GM18498 (cell line): ENCODE measurements at regions not wholly inside any gene's neighbourhood (a gene's known extent, or its start where the extent isn't known, plus 50 kb on each side); places are given as distances from the start of the nearest gene placed in this dataset.

Experiments used
- ATAC-seq: cut with Tn5 transposase; IDR thresholded peaks from one replicate; pipeline ENCODE4 v1.9.1; 2021; ENCODE audit warnings: mild to moderate bottlenecking, moderate library complexity; ENCODE audit not compliant: unreplicated experiment

DNA sequence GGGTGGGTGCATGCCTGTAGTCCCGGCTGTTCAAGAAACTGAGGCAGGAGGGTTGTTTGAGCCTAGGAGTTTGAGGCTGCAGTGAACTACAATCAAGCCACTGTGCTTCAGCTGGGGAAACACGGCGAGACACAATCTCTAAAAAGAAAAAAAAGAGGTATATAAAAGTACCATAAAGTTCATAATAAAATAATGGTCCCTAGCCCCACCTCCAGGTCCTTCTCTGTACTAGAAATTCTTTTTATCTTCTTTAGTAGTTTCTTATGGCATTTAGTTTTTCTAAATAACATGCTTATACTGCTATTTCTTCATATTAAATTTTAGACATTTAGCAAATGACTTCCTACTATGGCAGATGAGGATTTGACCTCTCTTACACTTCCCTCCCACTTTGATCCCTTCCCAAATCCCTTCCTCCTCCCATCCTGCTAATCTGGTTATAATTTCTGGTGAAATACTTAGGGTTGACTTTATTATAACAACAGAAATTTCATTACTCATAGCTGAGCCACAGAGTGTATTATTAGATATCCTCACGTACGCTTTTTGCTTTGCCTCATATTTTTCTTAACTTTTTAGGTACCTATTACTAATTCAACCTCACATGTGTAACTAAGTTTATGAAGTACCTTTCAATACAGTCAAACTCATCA lies 94.7 kb downstream of the SLC41A2 start:
- ATAC-seq = no peak

DNA sequence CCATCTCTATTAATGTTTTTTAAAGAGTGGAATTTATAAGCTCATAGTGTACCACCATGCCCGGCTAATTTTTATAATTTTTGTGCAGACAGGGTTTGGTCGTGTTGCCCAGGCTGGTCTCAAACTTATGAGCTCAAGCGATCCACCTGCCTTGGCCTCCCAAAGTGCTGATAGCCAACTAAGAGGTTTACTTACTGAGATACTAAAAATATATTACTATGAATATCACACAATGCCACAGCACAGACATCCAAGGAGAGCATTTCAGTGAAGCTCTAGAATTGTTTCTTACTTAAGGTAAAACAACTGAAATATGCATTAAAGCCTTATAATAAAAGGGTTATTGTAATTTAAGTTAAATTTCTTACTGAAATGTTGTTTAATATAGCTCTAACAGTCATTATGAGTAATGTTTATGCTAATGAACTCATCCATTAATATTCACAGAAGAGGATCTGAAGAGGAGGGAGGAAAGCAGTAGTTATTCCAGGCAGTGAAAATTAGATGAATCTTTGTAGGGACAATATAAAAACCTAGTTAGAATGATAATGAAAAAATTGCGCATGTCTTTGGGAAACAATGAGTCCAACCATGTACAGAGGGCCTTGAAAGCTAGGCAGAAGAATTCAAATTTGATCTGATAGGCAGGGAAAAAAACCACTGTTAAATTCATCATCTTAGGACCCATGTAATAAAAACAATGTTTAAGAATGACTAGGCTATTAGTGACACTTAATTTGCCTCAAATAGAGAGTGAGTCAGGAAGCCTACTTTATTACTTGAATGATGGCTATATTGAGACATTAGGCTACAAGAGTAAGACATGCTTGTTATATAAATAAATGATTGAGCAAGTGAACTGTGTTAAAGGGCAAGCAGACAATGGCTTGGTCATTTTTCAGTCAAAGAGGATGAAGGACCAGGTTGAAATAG lies 99.2 kb downstream of the SLC41A2 start:
- ATAC-seq = no peak

DNA sequence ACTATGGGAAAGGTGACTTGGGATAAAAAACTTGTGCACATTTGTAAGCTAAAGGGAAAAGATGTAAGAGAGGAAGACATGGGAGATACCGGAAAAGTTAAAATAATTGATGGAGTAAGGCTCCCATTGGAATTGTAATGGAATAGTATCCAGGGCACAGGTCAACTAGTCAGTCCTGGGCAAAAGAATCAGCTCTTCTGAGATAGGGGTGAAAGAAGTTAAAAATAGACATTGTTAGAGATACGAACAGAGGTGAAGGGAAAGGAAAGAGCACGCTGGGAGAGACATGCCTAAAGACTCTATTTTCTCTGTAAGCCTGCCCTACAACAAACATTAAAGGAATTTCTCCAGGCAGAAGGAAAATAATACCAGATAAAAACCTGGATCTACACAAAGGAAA lies 101.6 kb downstream of the SLC41A2 start:
- no peak for ATAC-seq

DNA sequence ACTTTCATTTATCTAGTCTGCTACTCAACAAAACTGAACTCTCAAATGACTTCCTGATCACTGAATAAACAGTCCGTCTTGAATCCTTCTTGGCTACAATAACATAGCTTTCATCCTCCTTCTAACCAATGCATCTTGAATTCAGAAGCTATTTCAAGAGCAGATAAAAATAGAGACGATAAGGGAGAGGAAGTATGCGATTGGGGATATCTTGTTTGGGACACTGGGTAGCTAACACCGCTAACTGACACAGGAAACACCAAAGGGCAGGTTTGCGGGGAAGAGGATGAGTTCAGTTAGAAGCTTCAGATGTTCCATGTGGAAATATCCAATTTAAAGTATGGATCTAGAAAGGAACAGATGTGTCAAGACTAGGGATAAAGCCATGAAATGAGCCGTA lies 102.5 kb downstream of the SLC41A2 start:
- no peak for ATAC-seq

DNA sequence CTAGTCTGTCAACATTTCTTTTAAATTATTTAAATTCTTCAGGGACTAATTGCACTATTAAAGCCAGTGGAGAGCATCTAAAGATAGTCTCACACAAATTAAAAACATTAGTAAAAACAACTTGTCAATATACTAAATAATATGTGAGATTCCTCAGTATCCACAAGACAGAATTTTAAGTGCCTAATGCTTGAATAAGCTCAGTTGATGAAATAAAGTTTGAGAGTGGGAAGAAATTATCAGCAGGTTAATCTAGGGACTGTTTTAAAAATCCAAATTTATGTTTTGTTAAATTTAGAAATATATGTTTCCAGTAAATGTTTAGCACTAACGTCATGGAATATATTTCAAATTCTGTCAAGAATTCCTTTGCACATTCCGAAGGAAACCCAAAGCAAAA lies 105.2 kb downstream of the SLC41A2 start:
- no peak for ATAC-seq

DNA sequence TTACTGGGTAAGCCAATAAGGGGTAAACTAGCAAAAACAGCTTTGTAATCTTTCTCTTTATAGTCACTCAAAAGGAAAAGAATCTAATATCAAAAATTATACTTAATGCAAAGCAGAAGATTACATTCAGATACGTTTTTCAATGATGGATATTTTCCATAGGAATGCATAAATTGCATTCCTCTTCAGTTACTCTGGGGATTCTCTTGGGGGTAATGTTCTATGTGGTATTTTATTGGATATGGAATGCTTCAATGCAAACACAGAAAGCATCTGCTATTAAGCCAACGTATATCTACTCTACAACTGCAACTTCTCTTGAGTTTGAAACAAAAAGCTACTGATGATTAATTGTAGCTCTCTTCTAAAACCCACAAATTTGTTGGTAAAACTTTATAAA lies 106.0 kb downstream of the SLC41A2 start:
- ATAC-seq = no peak

DNA sequence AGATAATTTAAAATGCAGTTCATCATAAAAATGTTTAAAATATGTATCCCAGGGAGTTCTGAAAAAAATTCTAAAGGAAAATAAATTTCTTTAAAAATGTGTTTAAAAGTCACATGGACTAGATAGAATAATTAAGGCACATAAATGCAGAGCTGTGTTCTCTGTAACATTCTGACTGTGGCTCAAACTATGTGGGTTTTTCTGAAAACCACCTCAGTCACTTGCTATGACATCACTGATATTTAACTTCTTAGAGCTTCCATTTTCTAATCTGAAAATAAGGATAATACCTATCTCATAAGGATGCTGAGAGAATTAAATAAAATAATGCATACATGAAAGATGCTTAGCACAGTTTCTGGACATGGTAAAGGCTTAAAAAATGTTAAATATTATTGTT lies 107.3 kb downstream of the SLC41A2 start:
- ATAC-seq = no peak

DNA sequence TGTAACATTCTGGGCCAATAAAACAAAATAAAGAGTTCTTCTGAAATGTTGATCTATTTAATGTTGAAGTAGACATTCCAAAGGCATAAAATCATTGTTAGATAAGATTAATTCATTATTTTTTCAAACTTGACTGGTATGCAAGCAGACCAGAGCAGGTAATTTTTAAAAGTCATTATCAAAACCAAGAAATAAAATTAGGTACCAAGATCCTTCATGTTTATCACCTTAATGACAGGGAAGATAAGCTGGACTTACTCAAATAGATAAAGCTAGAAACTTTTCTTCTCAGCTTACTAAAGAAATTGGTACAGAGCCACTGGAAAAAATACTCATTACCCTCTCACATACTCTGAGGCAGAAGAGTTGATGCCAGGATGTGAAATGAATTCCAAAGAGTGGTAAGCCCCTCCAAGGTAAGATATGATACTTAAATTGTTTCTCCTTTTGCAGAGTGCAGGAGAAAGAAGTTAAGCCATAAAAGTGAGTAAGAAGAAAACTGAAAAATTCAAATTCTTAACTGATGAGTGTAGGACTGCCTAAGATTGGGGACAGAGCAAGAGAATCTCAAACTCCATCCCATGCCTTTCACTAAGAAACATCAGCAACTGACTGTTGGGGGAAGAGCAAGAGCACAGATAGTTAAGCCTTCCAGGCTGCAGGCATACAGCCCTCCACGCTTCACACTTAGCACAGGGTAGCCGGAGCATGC lies 111.9 kb downstream of the SLC41A2 start:
- no peak for ATAC-seq

DNA sequence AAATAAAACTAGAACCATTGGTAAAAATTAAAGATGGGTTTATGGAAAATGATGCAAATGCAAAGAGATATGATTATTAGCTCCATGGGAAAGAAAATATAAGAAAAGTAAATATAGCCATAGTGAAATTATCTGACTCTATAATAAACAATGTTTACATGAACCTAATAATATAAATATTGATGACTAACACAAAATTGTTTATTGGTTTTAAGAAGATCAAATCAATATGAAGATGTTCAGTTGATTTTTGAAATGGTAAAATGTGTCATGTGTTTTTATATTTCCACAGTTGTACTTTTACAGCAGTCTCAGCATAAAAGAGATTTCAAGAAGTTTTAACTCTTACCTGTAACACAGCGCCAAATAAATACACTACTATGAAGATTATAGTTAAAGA lies 114.0 kb downstream of the SLC41A2 start:
- ATAC-seq = no peak

DNA sequence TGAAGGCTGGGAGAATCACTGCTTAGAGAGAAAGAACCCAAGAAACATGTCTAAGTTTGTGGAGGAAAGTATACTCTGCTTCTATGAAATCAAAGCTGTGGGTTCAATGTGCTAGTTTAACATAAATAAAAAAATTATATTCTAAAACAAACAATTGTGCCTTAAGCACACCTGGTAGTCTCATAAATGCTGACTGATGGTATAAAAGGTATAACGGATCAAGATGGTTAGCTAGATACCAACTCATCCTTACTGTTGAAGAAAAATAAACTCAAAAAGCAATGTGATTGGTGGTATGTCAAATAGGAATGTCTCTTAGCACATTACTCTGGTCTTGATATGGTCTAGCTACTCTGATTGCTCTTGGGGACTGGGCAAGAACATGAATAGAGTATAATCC lies 117.8 kb downstream of the SLC41A2 start:
- ATAC-seq = no peak

DNA sequence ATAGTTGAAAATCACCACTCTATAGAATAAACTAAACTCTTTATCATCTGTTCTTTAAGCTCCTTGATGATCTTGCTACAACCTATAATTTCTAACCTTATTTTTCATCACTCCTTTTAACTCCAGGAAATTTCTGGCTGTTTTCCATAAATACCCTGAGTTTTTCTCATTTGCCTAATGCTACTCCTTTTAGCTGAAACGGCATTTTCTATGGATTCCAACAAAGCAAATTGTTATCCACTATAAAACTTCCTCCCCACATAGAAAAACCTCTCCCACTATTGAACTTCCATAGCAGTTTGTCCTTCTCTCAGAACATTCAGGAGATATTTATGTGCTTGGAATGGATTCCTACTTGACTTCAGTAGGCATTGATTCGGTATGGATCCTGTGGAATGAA lies 122.8 kb downstream of the SLC41A2 start:
- ATAC-seq = no peak

DNA sequence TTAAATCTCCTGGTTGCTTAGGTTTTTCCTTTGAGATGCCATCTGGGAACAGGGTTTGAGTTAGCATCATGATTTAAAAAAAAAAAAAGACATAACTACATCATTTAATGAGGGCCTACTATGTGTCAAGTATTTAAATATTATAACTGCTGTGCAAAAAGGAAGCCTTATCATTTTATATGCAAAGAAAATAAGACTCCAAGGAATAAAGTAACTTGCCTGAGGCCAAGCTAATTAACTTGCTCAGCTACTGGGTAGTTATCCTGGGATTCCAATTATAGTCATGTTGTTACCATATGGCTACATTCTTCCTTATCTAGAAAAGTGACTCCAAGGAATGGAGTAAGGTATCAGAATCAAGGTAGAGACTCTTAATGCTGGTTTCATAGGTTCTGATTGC lies 123.5 kb downstream of the SLC41A2 start:
- ATAC-seq = no peak

DNA sequence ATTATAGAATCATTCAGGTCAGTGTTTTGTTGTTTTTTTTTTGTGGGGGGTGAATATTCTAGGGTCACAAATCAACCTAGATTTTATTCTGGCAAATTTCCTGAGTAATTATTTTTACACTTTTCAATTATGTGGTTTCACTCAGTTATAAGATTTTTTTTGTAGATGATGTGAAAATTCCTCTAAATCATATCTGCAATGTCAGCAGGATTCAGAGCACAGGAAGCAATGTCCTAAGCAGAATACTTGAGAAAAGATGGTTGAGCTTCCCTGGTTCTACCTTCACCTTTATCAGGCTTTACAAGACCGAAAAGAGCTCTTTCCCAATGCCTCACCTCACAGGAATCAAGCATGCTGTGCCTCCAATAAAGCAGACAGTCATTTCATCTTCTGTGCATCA lies 124.3 kb downstream of the SLC41A2 start:
- no peak for ATAC-seq

DNA sequence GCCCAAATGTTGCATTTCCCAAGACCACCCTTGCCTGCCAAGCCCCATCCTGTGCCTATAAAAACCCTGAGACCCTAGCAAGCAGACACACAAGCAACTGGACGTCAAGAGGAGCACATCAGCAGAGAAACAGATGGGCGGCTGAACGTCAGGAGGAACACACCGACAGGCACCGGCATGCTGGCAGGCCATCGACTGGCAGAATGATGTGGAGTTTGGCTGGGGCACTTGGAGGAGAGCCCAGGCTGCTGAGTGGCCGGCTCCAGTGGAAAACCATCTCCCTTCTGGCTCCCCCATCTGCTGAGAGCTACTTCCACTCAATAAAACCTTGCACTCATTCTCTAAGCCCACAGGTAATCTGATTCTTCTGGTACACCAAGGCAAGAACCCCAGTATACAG lies 130.1 kb downstream of the SLC41A2 start:
- ATAC-seq = no peak

DNA sequence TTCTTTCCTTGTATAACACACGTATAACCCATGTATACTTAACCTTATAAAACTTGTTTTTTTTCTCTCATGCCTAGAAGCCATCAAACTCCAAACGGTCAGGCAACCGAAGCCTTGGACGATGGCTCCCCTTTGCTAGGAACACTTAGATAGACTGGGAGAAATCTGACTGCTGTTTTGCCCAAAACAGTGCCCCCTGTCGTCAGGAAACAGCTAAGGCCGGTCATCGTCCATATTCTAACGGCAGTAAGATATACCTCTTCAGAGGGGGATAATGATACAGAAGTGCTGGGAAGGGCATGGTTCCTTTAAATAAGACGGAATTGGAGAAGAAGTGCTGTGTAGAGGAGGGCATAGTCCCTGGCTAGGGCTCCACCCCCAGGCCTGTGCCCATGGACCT lies 130.5 kb downstream of the SLC41A2 start:
- no peak for ATAC-seq

DNA sequence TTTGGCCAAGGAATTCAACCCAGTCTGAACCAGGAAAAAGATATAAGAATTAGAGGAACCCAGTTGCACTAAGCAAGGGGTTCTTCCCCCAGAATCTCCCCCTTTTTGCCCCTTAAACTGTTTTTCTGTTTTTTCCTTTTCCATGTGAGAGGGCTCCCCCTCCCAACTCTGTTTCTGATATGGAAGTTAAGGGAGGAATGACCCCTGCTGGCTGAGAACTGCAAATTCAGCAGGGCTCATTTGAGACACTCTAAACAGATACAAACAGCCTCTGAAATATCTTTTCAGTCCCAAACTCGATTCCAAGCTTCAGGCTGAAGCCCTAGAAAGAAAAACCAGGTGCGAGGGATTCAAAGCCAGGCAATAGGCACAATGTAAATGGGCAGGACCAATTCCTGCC lies 132.7 kb downstream of the SLC41A2 start:
- ATAC-seq = no peak

DNA sequence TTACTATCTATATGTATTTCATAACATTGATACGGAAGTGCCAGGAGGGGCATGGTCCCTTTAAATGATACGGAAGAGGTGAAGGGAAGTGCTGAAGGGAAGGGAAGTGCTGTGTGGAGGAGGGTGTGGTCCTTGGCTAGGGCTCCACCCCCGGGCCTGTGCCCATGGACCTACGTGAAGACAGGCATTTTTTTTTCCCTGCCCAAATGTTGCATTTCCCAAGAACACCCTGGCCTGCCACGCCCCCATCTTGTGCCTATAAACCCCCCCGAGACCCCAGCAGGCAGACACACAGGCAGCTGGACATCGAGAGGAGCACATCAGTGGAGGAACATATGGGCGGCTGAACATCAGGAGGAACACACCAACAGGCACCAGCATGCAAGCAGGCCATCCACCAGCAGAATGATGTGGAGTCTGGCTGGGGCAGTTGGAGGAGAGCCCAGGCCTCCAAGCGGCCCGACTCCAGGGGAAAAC lies 134.1 kb downstream of the SLC41A2 start:
- ATAC-seq = no peak

DNA sequence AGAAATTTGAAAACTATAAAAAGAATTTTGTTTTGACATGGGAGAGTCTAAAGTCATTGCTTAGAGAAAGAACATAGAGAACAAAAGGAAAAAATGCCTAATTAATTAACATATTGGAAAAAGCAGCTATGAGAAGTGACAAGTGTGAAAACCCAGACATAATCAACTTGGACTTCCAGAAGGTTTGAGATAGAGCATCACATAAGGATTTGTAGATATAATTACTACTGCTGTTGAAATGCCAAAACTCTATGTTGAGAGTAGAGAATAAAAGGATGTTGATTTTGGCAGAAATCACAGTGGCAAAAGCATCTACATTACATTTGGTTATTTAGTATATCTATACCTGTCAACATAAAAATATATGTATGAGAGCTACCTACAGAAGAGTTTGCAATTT lies 135.1 kb downstream of the SLC41A2 start:
- ATAC-seq = no peak

DNA sequence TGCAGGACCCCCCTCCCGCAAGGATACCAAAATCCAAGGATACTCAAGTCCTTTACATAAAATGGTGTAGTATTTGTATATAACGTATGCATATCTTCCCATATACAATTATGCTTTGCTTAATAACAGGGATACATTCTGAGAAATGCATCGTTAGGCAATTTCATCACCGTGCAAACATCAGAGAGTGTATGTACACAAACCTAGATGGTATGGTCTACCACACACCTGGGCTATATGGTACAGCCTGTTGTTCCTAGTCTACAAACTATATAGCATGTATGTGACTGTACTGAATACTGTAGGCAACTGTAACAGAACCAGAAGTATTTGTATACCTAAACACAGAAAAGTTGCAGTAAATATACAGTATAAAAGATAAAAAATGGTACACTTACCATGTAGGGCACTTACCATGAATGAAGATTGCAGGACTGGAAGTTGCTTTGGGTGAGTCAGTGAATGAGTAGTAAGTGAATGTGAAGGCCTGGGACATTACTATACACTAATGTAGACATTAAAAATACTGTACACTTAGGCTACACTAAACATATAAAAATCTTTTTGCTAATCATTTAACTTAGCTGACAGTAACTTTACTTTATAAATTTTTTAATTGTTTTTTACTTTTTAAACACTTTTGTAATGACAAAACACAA lies 141.1 kb downstream of the SLC41A2 start:
- ATAC-seq = no peak

DNA sequence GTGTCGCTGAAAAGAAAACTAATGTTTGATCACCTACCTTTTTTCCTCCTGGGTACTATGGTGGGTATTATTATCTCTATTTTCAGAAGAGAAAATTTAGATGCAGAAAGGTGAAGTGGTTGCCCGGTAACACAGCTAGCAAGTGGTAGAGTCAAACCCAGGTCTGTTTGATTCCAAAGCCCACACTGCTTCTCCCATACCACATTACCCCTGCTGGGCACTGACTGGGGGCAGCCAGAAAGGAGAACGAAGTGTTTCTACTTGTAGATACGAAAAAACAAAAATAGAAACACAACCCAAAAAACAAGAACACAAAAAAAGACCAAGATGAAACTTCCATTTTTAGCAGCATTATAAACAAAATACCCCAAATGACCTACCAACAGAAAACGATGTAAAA lies 142.2 kb downstream of the SLC41A2 start:
- no peak for ATAC-seq

DNA sequence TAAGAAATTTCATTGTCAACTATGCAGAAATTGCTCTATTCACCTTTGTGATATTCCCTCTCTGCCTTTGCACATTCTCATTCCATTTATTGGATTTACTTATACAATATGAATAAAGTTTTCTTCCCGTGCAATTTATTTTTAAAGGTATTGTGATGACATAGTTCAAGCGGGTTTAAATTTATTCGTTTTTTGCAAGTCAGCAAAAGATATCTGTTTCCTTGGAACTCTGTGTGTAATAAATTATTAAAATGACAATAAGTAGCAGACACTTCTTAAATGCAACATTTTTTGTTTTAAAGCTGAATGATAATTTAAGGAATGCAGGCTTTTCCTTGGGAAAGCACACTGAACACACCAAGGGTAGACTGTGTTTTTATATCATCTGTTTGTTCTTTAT lies 143.1 kb downstream of the SLC41A2 start:
- ATAC-seq = no peak
